GM12878 (cell line): ENCODE measurements at regions not wholly inside any gene's neighbourhood (a gene's known extent, or its start where the extent isn't known, plus 50 kb on each side); places are given as distances from the start of the nearest gene placed in this dataset.

Experiments
- BCLAF1 ChIP-seq: fragments of 450-650 bp; IDR thresholded peaks from 2 replicates; pipeline ENCODE4 v1.6.1; 2017; ENCODE audit warnings: antibody characterized with exemption, mild to moderate bottlenecking, moderate library complexity
- CBX5 ChIP-seq: sonication (generic); IDR thresholded peaks from 2 replicates; pipeline ENCODE4 v1.6.1; 2016; ENCODE audit warnings: low read depth, moderate library complexity, mild to moderate bottlenecking, inconsistent platforms
- E2F8 ChIP-seq: fragments of 450-650 bp; IDR thresholded peaks from 2 replicates; pipeline ENCODE4 v1.6.1; 2018; ENCODE audit warnings: mild to moderate bottlenecking, low read depth, moderate library complexity; ENCODE audit not compliant: partially characterized antibody
- EP300 ChIP-seq, 2 experiments: fragments of 150-350 bp in 1 of 2; IDR thresholded peaks; 2 replicates each; pipeline ENCODE4 v1.6.1; 2011 to 2012; ENCODE audit warnings: low read depth in 2 of 2, low read length in 2 of 2, borderline replicate concordance in 1 of 2, improper control_type of control experiment in 1 of 2, inconsistent platforms in 1 of 2; ENCODE audit not compliant: control insufficient read depth in 1 of 2
- GATAD2B ChIP-seq: fragments of 450-650 bp; conservative IDR thresholded peaks from 2 replicates; pipeline ENCODE4 v1.6.1; 2017; ENCODE audit warnings: low read depth, mild to moderate bottlenecking, moderate library complexity
- NFIC ChIP-seq: IDR thresholded peaks from 2 replicates; pipeline ENCODE4 v1.6.1; 2012; ENCODE audit warnings: low read depth, mild to moderate bottlenecking, inconsistent platforms, low read length, moderate library complexity
- PAX5 ChIP-seq: IDR thresholded peaks from 2 replicates; pipeline ENCODE4 v1.6.1; 2011; ENCODE audit warnings: low read depth, low read length, borderline replicate concordance
- POLR2AphosphoS2 ChIP-seq: IDR thresholded peaks from 2 replicates; pipeline ENCODE4 v1.6.1; 2011; ENCODE audit warnings: low read depth, mild to moderate bottlenecking, low read length, improper control_type of control experiment, moderate library complexity
- SMARCA5 ChIP-seq: fragments of 450-650 bp; IDR thresholded peaks from 2 replicates; pipeline ENCODE4 v1.6.1; 2017; ENCODE audit warnings: mild to moderate bottlenecking
- SP1 ChIP-seq: IDR thresholded peaks from one replicate; pipeline ENCODE4 v1.6.1; 2011; ENCODE audit warnings: low read depth, low read length

- TF ChIP-seq BCLAF1 (no peak), SMARCA5 (no peak), SP1 (no peak), POLR2AphosphoS2 (no peak), CBX5 (no peak), GATAD2B (no peak), EP300 (IDR thresholded peaks at IDR 0.05; ENCODE audit: borderline replicate concordance in 1 of 2, control insufficient read depth in 1 of 2, low read depth in 2 of 2, low read length in 2 of 2) (no peak), E2F8 (no peak), PAX5 (no peak), NFIC (no peak)
These were observed 415.7 kb downstream of the ZNF608 start (continued) for GRCh38 chr5:124330595-124331220.
